SK-N-SH treated with all-trans-retinoic acid at 6 μM for 48 hours (cell line): ENCODE measurements at regions not wholly inside any gene's neighbourhood (a gene's known extent, or its start where the extent isn't known, plus 50 kb on each side); places are given as distances from the start of the nearest gene placed in this dataset.

Experiments
- ATAC-seq: fragments of 200-7000 bp; cut with Tn5 transposase; 3 replicates; pipeline ENCODE4 v1.9.1; 2020; ENCODE audit warnings: mild to moderate bottlenecking, moderate library complexity
- ARNTL ChIP-seq: fragments of 450-650 bp; formaldehyde crosslinking; IDR thresholded peaks from 2 replicates; pipeline ENCODE4 v1.5.0; 2020; ENCODE audit warnings: low read depth, mild to moderate bottlenecking, moderate library complexity, borderline replicate concordance
- BACH2 ChIP-seq: fragments of 250-450 bp; sonication (Bioruptor Pico); IDR thresholded peaks from 2 replicates; pipeline ENCODE4 v1.9.0; 2021; ENCODE audit warnings: mild to moderate bottlenecking, borderline replicate concordance
- CSDC2 ChIP-seq: fragments of 250-450 bp; sonication (Bioruptor Pico); IDR thresholded peaks from 2 replicates; pipeline ENCODE4 v1.5.0; 2020; ENCODE audit warnings: mild to moderate bottlenecking, moderate library complexity
- ESRRG ChIP-seq: fragments of 250-450 bp; sonication (Bioruptor Pico); IDR thresholded peaks from 2 replicates; pipeline ENCODE4 v1.6.1; 2021; ENCODE audit warnings: mild to moderate bottlenecking
- GLIS3 ChIP-seq: fragments of 250-450 bp; sonication (Bioruptor Pico); IDR thresholded peaks from 2 replicates; pipeline ENCODE4 v1.5.0; 2020; ENCODE audit warnings: mild to moderate bottlenecking, moderate library complexity
- ISL1 ChIP-seq: fragments of 250-450 bp; sonication (Bioruptor Pico); IDR thresholded peaks from 2 replicates; pipeline ENCODE4 v2.1.2; 2022; ENCODE audit warnings: mild to moderate bottlenecking, moderate library complexity
- PPARA ChIP-seq: fragments of 250-450 bp; sonication (Bioruptor Pico); IDR thresholded peaks from 2 replicates; pipeline ENCODE4 v1.5.0; 2020; ENCODE audit warnings: mild to moderate bottlenecking, borderline replicate concordance
- RARB ChIP-seq: fragments of 250-450 bp; sonication (Bioruptor Pico); IDR thresholded peaks from 2 replicates; pipeline ENCODE4 v1.8.0; 2021; ENCODE audit warnings: mild to moderate bottlenecking, moderate library complexity
- SNAI2 ChIP-seq: fragments of 250-450 bp; sonication (Bioruptor Pico); IDR thresholded peaks from 2 replicates; pipeline ENCODE4 v1.5.0; 2020; ENCODE audit warnings: mild to moderate bottlenecking, moderate library complexity
- TCF4 ChIP-seq: fragments of 250-450 bp; sonication (Bioruptor Pico); IDR thresholded peaks from 2 replicates; pipeline ENCODE4 v1.8.0; 2021; ENCODE audit warnings: mild to moderate bottlenecking, moderate library complexity, borderline replicate concordance
- ZC3H10 ChIP-seq: fragments of 250-450 bp; sonication (Bioruptor Pico); IDR thresholded peaks from 2 replicates; pipeline ENCODE4 v1.5.1; 2021; ENCODE audit warnings: mild to moderate bottlenecking, moderate library complexity
- ZFP3 ChIP-seq: fragments of 250-450 bp; sonication (Bioruptor Pico); IDR thresholded peaks from 2 replicates; pipeline ENCODE4 v1.5.0; 2020; ENCODE audit warnings: mild to moderate bottlenecking, moderate library complexity
- ZFP30 ChIP-seq: fragments of 450-650 bp; formaldehyde crosslinking; IDR thresholded peaks from 2 replicates; pipeline ENCODE4 v1.5.0; 2022; ENCODE audit warnings: mild to moderate bottlenecking, moderate library complexity
- ZNF565 ChIP-seq: fragments of 450-650 bp; formaldehyde crosslinking; conservative IDR thresholded peaks from 2 replicates; pipeline ENCODE4 v1.5.0; 2020; ENCODE audit warnings: low read depth, mild to moderate bottlenecking, moderate library complexity
- ZNF70 ChIP-seq: fragments of 450-650 bp; formaldehyde crosslinking; IDR thresholded peaks from 2 replicates; pipeline ENCODE4 v1.5.0; 2020; ENCODE audit warnings: mild to moderate bottlenecking, moderate library complexity
- ZNF8 ChIP-seq: fragments of 450-650 bp; formaldehyde crosslinking; IDR thresholded peaks from 2 replicates; pipeline ENCODE4 v1.5.0; 2020; ENCODE audit warnings: mild to moderate bottlenecking, moderate library complexity
- TF ChIP-seq, protein P1 (sequence below): fragments of 250-450 bp; sonication (Bioruptor Pico); IDR thresholded peaks from 2 replicates; pipeline ENCODE4 v1.5.1; 2020; ENCODE audit warnings: low read depth, mild to moderate bottlenecking, moderate library complexity
- TF ChIP-seq, protein P2 (sequence below): fragments of 250-450 bp; sonication (Bioruptor Pico); IDR thresholded peaks from 2 replicates; pipeline ENCODE4 v1.8.0; 2021; ENCODE audit warnings: low read depth, mild to moderate bottlenecking, moderate library complexity, borderline replicate concordance
- TF ChIP-seq, protein P3 (sequence below): fragments of 250-450 bp; sonication (Bioruptor Pico); IDR thresholded peaks from 2 replicates; pipeline ENCODE4 v1.8.0; 2020; ENCODE audit warnings: mild to moderate bottlenecking, moderate library complexity, borderline replicate concordance
- TF ChIP-seq, protein P4 (sequence below): fragments of 250-450 bp; sonication (Bioruptor Pico); IDR thresholded peaks from 2 replicates; pipeline ENCODE4 v1.5.1; 2021; ENCODE audit warnings: mild to moderate bottlenecking, moderate library complexity
- TF ChIP-seq, protein P5 (sequence below): fragments of 250-450 bp; sonication (Bioruptor Pico); IDR thresholded peaks from 2 replicates; pipeline ENCODE4 v1.5.0; 2020; ENCODE audit warnings: mild to moderate bottlenecking, moderate library complexity

DNA sequence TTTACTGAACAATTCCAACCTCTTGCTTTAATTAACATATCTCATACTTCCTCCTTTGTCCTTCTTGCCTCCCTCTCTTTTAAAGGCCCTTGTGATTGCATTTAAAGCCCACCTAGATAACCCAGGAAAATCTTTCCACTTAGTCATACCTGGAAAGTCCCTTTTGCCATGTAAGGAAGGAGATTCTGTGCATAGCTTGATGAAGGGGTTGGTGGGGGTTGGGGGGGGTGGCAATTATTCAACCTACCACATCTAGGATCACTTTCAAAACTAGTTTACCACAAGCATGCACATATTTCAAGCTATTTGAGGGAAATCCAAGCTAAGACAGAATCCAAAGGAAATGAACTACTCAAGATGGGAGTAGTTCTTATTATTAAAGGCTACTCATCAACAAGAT lies 249.1 kb upstream of the PTBP2 start:
- ATAC-seq = no peak

DNA sequence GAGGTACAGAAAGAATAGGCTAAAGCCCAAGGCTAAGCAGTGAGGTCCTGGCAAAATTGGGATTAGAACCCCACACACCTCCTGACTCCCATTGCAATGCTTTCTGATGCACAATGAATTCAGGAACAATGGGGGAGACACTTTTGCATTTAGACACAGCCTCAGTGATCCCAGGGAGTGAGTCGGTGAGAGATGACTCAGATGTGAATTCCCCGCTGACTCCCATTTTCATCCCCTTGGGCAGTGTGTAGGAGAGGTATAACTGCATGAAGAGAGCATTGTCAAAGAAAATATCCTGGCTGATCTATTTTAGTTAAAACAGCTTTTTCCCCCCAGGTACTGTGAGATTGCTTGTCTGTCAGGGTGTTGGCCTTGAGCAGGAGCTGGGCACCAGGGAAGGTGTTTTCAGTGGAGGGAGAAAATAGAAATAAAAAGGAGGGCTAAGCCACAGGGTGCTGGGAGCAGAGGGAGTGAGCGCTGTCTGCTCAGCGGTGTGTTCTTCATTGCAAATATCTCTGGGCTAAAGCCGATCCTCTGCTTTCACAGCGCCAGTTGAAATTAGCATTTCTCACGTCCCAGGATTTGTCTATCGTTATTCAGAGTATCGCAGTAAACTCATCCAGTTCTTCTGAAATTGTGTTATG lies 247.7 kb upstream of the PTBP2 start:
- ATAC-seq = no peak
- TF ChIP-seq GLIS3 (no peak), SNAI2 (CRISPR knock-in tag) (no peak)
- TF ChIP-seq, protein P1, sequence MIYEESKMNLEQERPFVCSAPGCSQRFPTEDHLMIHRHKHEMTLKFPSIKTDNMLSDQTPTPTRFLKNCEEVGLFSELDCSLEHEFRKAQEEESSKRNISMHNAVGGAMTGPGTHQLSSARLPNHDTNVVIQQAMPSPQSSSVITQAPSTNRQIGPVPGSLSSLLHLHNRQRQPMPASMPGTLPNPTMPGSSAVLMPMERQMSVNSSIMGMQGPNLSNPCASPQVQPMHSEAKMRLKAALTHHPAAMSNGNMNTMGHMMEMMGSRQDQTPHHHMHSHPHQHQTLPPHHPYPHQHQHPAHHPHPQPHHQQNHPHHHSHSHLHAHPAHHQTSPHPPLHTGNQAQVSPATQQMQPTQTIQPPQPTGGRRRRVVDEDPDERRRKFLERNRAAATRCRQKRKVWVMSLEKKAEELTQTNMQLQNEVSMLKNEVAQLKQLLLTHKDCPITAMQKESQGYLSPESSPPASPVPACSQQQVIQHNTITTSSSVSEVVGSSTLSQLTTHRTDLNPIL (CRISPR knock-in tag) = no peak
- TF ChIP-seq, protein P2, sequence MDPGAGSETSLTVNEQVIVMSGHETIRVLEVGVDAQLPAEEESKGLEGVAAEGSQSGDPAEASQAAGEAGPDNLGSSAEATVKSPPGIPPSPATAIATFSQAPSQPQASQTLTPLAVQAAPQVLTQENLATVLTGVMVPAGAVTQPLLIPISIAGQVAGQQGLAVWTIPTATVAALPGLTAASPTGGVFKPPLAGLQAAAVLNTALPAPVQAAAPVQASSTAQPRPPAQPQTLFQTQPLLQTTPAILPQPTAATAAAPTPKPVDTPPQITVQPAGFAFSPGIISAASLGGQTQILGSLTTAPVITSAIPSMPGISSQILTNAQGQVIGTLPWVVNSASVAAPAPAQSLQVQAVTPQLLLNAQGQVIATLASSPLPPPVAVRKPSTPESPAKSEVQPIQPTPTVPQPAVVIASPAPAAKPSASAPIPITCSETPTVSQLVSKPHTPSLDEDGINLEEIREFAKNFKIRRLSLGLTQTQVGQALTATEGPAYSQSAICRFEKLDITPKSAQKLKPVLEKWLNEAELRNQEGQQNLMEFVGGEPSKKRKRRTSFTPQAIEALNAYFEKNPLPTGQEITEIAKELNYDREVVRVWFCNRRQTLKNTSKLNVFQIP (CRISPR knock-in tag) = no peak

More for the DNA sequence above, 249.1 kb upstream of the PTBP2 start:
- no peak for TF ChIP-seq ZNF8 (CRISPR knock-in tag)
- no peak for TF ChIP-seq ZC3H10
- no peak for TF ChIP-seq GLIS3

DNA sequence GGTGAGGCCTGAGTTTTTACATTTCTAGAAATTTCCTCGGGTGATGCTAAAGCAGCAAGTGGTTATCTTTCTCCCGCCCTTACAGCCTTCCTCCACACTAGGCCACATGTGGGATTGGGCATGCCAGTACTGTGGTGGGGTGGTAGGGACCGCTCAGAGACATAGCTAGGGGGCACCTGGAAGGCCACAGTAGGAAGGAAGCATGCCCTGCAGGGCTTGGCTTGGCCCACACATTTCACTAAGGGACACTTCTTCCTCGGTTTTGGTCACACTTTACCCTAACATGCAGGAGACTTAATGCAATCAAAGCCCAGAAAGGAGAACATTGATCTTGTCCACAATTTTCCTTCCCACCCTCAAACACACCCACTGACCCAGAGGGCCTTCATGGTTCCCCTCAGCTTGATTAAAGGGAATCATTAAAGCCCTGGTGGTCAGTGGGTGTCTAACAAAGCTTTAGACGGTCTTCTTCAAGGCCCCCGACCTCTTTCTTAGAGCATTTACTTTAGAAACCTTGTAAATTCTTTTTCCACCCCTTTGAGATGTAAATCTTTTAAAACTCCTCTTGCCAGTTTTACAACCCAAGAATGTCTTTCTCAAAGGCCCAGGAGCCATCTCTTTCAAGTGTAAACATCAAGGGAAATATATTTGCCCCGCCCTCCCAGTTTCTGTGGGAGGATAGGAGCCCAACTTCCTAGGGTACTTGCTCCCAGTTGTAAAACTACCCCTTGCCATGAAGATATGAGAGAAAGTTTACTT lies 246.4 kb upstream of the PTBP2 start:
- TF ChIP-seq CSDC2 (CRISPR knock-in tag) (no peak), ARNTL (CRISPR knock-in tag) (no peak), ESRRG (CRISPR knock-in tag) (no peak), ZNF70 (CRISPR knock-in tag) (no peak), ISL1 (no peak), TCF4 (CRISPR knock-in tag) (no peak), ZFP30 (CRISPR knock-in tag) (no peak), SNAI2 (CRISPR knock-in tag) (no peak), PPARA (no peak), ZNF565 (no peak), GLIS3 (no peak), RARB (CRISPR knock-in tag) (no peak), ZC3H10 (no peak), ZFP3 (no peak), BACH2 (CRISPR knock-in tag) (no peak)
- TF ChIP-seq, protein P3, sequence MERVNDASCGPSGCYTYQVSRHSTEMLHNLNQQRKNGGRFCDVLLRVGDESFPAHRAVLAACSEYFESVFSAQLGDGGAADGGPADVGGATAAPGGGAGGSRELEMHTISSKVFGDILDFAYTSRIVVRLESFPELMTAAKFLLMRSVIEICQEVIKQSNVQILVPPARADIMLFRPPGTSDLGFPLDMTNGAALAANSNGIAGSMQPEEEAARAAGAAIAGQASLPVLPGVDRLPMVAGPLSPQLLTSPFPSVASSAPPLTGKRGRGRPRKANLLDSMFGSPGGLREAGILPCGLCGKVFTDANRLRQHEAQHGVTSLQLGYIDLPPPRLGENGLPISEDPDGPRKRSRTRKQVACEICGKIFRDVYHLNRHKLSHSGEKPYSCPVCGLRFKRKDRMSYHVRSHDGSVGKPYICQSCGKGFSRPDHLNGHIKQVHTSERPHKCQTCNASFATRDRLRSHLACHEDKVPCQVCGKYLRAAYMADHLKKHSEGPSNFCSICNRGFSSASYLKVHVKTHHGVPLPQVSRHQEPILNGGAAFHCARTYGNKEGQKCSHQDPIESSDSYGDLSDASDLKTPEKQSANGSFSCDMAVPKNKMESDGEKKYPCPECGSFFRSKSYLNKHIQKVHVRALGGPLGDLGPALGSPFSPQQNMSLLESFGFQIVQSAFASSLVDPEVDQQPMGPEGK (CRISPR knock-in tag) = no peak
- TF ChIP-seq, protein P1 (CRISPR knock-in tag) = no peak
- TF ChIP-seq, protein P4, sequence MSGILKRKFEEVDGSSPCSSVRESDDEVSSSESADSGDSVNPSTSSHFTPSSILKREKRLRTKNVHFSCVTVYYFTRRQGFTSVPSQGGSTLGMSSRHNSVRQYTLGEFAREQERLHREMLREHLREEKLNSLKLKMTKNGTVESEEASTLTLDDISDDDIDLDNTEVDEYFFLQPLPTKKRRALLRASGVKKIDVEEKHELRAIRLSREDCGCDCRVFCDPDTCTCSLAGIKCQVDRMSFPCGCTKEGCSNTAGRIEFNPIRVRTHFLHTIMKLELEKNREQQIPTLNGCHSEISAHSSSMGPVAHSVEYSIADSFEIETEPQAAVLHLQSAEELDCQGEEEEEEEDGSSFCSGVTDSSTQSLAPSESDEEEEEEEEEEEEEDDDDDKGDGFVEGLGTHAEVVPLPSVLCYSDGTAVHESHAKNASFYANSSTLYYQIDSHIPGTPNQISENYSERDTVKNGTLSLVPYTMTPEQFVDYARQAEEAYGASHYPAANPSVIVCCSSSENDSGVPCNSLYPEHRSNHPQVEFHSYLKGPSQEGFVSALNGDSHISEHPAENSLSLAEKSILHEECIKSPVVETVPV (CRISPR knock-in tag) = no peak
- TF ChIP-seq, protein P5, sequence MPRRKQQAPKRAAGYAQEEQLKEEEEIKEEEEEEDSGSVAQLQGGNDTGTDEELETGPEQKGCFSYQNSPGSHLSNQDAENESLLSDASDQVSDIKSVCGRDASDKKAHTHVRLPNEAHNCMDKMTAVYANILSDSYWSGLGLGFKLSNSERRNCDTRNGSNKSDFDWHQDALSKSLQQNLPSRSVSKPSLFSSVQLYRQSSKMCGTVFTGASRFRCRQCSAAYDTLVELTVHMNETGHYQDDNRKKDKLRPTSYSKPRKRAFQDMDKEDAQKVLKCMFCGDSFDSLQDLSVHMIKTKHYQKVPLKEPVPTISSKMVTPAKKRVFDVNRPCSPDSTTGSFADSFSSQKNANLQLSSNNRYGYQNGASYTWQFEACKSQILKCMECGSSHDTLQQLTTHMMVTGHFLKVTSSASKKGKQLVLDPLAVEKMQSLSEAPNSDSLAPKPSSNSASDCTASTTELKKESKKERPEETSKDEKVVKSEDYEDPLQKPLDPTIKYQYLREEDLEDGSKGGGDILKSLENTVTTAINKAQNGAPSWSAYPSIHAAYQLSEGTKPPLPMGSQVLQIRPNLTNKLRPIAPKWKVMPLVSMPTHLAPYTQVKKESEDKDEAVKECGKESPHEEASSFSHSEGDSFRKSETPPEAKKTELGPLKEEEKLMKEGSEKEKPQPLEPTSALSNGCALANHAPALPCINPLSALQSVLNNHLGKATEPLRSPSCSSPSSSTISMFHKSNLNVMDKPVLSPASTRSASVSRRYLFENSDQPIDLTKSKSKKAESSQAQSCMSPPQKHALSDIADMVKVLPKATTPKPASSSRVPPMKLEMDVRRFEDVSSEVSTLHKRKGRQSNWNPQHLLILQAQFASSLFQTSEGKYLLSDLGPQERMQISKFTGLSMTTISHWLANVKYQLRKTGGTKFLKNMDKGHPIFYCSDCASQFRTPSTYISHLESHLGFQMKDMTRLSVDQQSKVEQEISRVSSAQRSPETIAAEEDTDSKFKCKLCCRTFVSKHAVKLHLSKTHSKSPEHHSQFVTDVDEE (CRISPR knock-in tag) = no peak
- TF ChIP-seq, protein P2 (CRISPR knock-in tag) = no peak
- ATAC-seq = no peak
